Activated CD4-positive, alpha-beta memory T cell treated with anti-CD3 and anti-CD28 coated beads for 36 hours (primary cell): ENCODE measurements at regions not wholly inside any gene's neighbourhood (a gene's known extent, or its start where the extent isn't known, plus 50 kb on each side); places are given as distances from the start of the nearest gene placed in this dataset.
A peak's percentile ranks its signal among the peaks of the same experiment; 100 is the strongest.
"Not testable (repeated sequence)": the region's sequence is repeated elsewhere in the genome, so short reads cannot be mapped to it uniquely, and the experiment has no call there.

Source experiments
- CTCF ChIA-PET: fragments of 350-600 bp; sonication (Branson Sonifier 250); formaldehyde crosslinking; loops from one replicate; lab custom pipeline; 2021; ENCODE audit warnings: antibody characterized with exemption, inconsistent platforms; lab: Charles Lee
- POLR2A ChIA-PET: fragments of 350-600 bp; sonication (Branson Sonifier 250); formaldehyde crosslinking; loops from one replicate; lab custom pipeline; 2021; ENCODE audit warnings: antibody characterized with exemption; lab: Charles Lee
- DNase-seq: peaks from one replicate; pipeline ENCODE4 v3.0.0-alpha.2; 2020
- H3K27ac Mint-ChIP-seq: one replicate; pipeline ENCODE4 v1.8.0; 2021; ENCODE audit warnings: mixed read lengths
- H3K27me3 Mint-ChIP-seq: one replicate; pipeline ENCODE4 v1.8.0; 2021; ENCODE audit warnings: mixed read lengths
- H3K36me3 Mint-ChIP-seq: one replicate; pipeline ENCODE4 v1.8.0; 2021; ENCODE audit warnings: mixed read lengths
- H3K4me1 Mint-ChIP-seq: one replicate; pipeline ENCODE4 v1.8.0; 2021; ENCODE audit warnings: low read depth, mixed read lengths
- H3K4me3 Mint-ChIP-seq: one replicate; pipeline ENCODE4 v1.8.0; 2021; ENCODE audit warnings: mild to moderate bottlenecking, mixed read lengths
- H3K9me3 Mint-ChIP-seq: one replicate; pipeline ENCODE4 v1.8.0; 2021; ENCODE audit warnings: mixed read lengths
- intact Hi-C: fragments of 100-400 bp; cut with micrococcal nuclease; formaldehyde crosslinking; loops from one replicate; pipeline ENCODE4 v1.15.1; 2023

GRCh38 chr9:72446241-72446640 lies 75.2 kb upstream of the TMC1 start:
- H3K4me3 Mint-ChIP-seq, CTCF ChIA-PET, H3K36me3 Mint-ChIP-seq, H3K27ac Mint-ChIP-seq, DNase-seq, intact Hi-C loops, H3K9me3 Mint-ChIP-seq, H3K27me3 Mint-ChIP-seq: not testable (repeated sequence)
- POLR2A ChIA-PET: interaction anchor here (0.7 kb wide), 1 partner anchor 99 kb away, joined by 3 read pairs; no protein-coding TSS in a partner anchor
- H3K4me1 Mint-ChIP-seq: peaks cover 28% of the 10 kb centered on the region

GRCh38 chr9:72445306-72445995 lies 76.0 kb upstream of the TMC1 start:
- no peaks in the 10 kb centered on the region for H3K27me3 Mint-ChIP-seq
- intact Hi-C loops: no loop called here
- DNase-seq: no peak
- ChIA-PET CTCF (no interaction called here), POLR2A (interaction anchor here (0.7 kb wide), 1 partner anchor 100 kb away, joined by 3 read pairs; no protein-coding TSS in a partner anchor)
- no peaks in the 10 kb centered on the region for H3K9me3 Mint-ChIP-seq
- H3K4me1 Mint-ChIP-seq: peaks cover 28% of the 10 kb centered on the region
- H3K36me3 Mint-ChIP-seq: no peaks in the 10 kb centered on the region
- no peak overlapping the region for H3K4me3 Mint-ChIP-seq
- H3K27ac Mint-ChIP-seq: no peak overlapping the region

DNA sequence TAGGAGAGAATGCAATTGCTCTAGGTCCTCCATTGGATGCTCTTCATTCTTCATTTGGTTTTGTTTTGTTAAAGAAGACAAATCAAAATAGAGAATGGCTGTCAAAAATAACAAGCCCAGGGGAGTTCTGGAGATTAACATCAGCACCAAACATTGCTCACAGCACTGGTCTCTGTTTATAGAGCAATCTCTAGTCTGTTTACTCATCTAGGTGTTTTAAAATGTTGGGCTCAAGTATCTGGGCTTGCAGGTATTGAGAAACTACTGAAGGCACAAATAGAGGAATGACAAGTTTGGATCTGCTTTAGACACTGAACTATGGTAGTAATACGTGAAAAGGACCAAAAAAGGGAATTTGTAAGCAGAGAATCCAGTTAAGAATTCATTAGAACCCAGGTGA lies 77.0 kb upstream of the TMC1 start:
- Mint-ChIP-seq H3K36me3 (no peaks in the 10 kb centered on the region), H3K27me3 (no peaks in the 10 kb centered on the region), H3K4me1 (peaks cover 28% of the 10 kb centered on the region), H3K4me3 (no peak overlapping the region), H3K9me3 (no peaks in the 10 kb centered on the region), H3K27ac (no peak overlapping the region)
- POLR2A ChIA-PET: interaction anchor here (0.9 kb wide), 1 partner anchor 80 kb away, joined by 6 read pairs; the partner anchor contains the start of gene ZFAND5
- intact Hi-C loops: loop anchor here (1.0 kb wide), 2 partner anchors 29 to 79 kb away; partner anchors contain the start of gene ZFAND5
- DNase-seq: no peak
- CTCF ChIA-PET: interaction anchor here (1.6 kb wide), 1 partner anchor 163 kb away, joined by 6 read pairs; no protein-coding TSS in a partner anchor

- Mint-ChIP-seq H3K4me1 (peaks cover 28% of the 10 kb centered on the region), H3K4me3 (peak overlapping the region; percentile 25), H3K27ac (peak overlapping the region; percentile 83), H3K9me3 (no peaks in the 10 kb centered on the region), H3K36me3 (no peaks in the 10 kb centered on the region), H3K27me3 (no peaks in the 10 kb centered on the region)
- intact Hi-C loops: loop anchor here (1.0 to 2.0 kb wide), 7 partner anchors 29 to 143 kb away; partner anchors contain the start of gene ZFAND5
- DNase-seq: peak; percentile 28
- ChIA-PET POLR2A (interaction anchor here (0.6 to 1.2 kb wide), 6 partner anchors 19 to 153 kb away, joined by 3 to 6 read pairs (median 3); partner anchors contain the start of gene ZFAND5), CTCF (interaction anchor here (1.1 to 1.6 kb wide), 5 partner anchors 14 to 163 kb away, joined by 4 to 6 read pairs (median 4); partner anchors contain the start of gene ZFAND5)
Observed at GRCh38 chr9:72443855-72444254, 77.6 kb upstream of the TMC1 start.

GRCh38 chr9:72441848-72442607 lies 77.0 kb upstream of the ZFAND5 start:
- intact Hi-C loops: loop anchor here (2.0 kb wide), 1 partner anchor 145 kb away; no protein-coding TSS in a partner anchor
- Mint-ChIP-seq H3K27ac (peak overlapping the region; percentile 3), H3K27me3 (no peaks in the 10 kb centered on the region), H3K4me1 (peaks cover 28% of the 10 kb centered on the region), H3K9me3 (no peaks in the 10 kb centered on the region), H3K4me3 (no peak overlapping the region), H3K36me3 (no peaks in the 10 kb centered on the region)
- DNase-seq: no peak
- POLR2A ChIA-PET: no interaction called here
- CTCF ChIA-PET: interaction anchor here (1.4 kb wide), 1 partner anchor 161 kb away, joined by 3 read pairs; no protein-coding TSS in a partner anchor

- DNase-seq: no peak
- CTCF ChIA-PET: interaction anchor here (1.4 kb wide), 1 partner anchor 160 kb away, joined by 3 read pairs; no protein-coding TSS in a partner anchor
- no peaks in the 10 kb centered on the region for H3K27me3 Mint-ChIP-seq
- H3K36me3 Mint-ChIP-seq: no peaks in the 10 kb centered on the region
- H3K9me3 Mint-ChIP-seq: no peaks in the 10 kb centered on the region
- intact Hi-C loops: no loop called here
- H3K4me3 Mint-ChIP-seq: no peak overlapping the region
- H3K27ac Mint-ChIP-seq: no peak overlapping the region
- POLR2A ChIA-PET: no interaction called here
- peaks cover 28% of the 10 kb centered on the region for H3K4me1 Mint-ChIP-seq
Observed at GRCh38 chr9:72440992-72441847, 76.2 kb upstream of the ZFAND5 start.

DNA sequence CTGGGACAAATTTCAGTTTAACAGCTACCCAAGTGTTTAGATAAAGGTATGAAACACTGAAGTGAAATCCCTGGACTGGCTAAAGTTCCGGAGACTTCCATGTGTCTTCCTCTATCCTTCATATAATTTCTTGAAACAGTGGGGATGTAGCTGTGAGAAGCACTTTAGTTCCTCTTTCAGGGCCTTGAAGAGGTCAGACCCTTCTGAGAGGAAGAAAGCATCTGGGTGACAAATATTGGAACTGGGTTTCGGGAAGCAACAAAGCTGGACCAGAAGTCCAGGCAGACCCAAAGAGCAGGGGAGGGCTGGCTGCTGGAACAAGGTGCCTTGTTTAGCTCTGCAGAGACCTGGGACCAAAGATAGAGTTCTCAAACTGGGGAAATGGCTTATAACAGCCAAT lies 75.4 kb upstream of the ZFAND5 start:
- Mint-ChIP-seq H3K36me3 (no peaks in the 10 kb centered on the region), H3K4me1 (peaks cover 26% of the 10 kb centered on the region), H3K9me3 (no peaks in the 10 kb centered on the region), H3K27me3 (no peaks in the 10 kb centered on the region), H3K27ac (no peak overlapping the region), H3K4me3 (no peak overlapping the region)
- no peak for DNase-seq
- intact Hi-C loops: no loop called here
- POLR2A ChIA-PET: no interaction called here
- CTCF ChIA-PET: interaction anchor here (1.4 kb wide), 1 partner anchor 159 kb away, joined by 3 read pairs; no protein-coding TSS in a partner anchor

DNA sequence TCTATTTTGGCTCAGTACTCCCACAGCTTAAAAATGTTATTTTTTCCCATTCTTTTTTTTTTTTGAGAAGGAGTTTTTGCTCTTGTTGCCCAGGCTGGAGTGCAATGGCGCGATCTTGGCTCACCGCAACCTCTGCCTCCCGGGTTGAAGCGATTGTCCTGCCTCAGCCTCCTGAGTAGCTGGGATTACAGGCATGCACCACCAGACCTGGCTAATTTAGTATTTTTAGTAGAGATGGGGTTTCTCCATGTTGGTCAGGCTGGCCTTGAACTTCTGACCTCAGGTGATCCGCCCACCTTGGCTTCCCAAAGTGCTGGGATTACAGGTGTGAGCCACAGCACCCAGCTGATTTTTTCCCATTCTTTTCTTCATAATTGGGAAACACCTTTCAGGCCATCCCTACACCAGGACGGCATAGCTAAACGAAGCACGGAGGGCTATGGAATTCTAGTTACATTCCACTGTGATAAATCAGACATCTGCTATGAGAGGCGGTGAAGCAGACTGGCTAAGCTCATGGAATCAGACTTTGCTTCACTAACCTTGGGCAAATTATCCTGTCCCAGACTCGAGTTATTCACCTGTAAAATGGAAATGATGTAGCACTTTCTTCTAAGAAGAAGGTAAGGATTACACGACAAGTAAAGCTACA lies 68.7 kb upstream of the ZFAND5 start:
- H3K9me3 Mint-ChIP-seq, H3K36me3 Mint-ChIP-seq, DNase-seq, POLR2A ChIA-PET, intact Hi-C loops, H3K4me3 Mint-ChIP-seq, H3K4me1 Mint-ChIP-seq, H3K27ac Mint-ChIP-seq, H3K27me3 Mint-ChIP-seq: not testable (repeated sequence)
- CTCF ChIA-PET: interaction anchor here (0.7 kb wide), 1 partner anchor 190 kb away, joined by 3 read pairs; no protein-coding TSS in a partner anchor

GRCh38 chr9:72431036-72431435 lies 66.0 kb upstream of the ZFAND5 start:
- intact Hi-C loops: no loop called here
- no peaks in the 10 kb centered on the region for H3K4me1 Mint-ChIP-seq
- ChIA-PET CTCF (no interaction called here), POLR2A (no interaction called here)
- DNase-seq: no peak
- H3K27ac Mint-ChIP-seq: no peak overlapping the region
- no peak overlapping the region for H3K4me3 Mint-ChIP-seq
- H3K27me3 Mint-ChIP-seq: no peaks in the 10 kb centered on the region
- no peaks in the 10 kb centered on the region for H3K9me3 Mint-ChIP-seq
- H3K36me3 Mint-ChIP-seq: no peaks in the 10 kb centered on the region

GRCh38 chr9:72428329-72428728 lies 63.3 kb upstream of the ZFAND5 start:
- no peaks in the 10 kb centered on the region for H3K36me3 Mint-ChIP-seq
- no peaks in the 10 kb centered on the region for H3K4me1 Mint-ChIP-seq
- POLR2A ChIA-PET: no interaction called here
- DNase-seq: no peak
- H3K27me3 Mint-ChIP-seq: no peaks in the 10 kb centered on the region
- no peak overlapping the region for H3K4me3 Mint-ChIP-seq
- no peak overlapping the region for H3K27ac Mint-ChIP-seq
- CTCF ChIA-PET: no interaction called here
- H3K9me3 Mint-ChIP-seq: no peaks in the 10 kb centered on the region
- intact Hi-C loops: no loop called here

- CTCF ChIA-PET: interaction anchor here (1.1 kb wide), 1 partner anchor 155 kb away, joined by 3 read pairs; no protein-coding TSS in a partner anchor
- H3K27ac Mint-ChIP-seq: no peak overlapping the region
- DNase-seq: no peak
- H3K4me1 Mint-ChIP-seq: no peaks in the 10 kb centered on the region
- H3K36me3 Mint-ChIP-seq: no peaks in the 10 kb centered on the region
- H3K9me3 Mint-ChIP-seq: no peaks in the 10 kb centered on the region
- H3K27me3 Mint-ChIP-seq: no peaks in the 10 kb centered on the region
- POLR2A ChIA-PET: no interaction called here
- intact Hi-C loops: no loop called here
- no peak overlapping the region for H3K4me3 Mint-ChIP-seq
Observed at GRCh38 chr9:72427801-72428200, 62.8 kb upstream of the ZFAND5 start.
